Amniotic stem cell (primary cell): ENCODE measurements at regions not wholly inside any gene's neighbourhood (a gene's known extent, or its start where the extent isn't known, plus 50 kb on each side); places are given as distances from the start of the nearest gene placed in this dataset.
"Not testable (repeated sequence)": the region's sequence is repeated elsewhere in the genome, so short reads cannot be mapped to it uniquely, and the experiment has no call there.

Experiments
- DNase-seq: peaks from one replicate; lab custom pipeline; 2025; lab: John Stamatoyannopoulos, UW

- DNase-seq, result no peak
Measured at GRCh38 chr5:85170183-85170582, 785.5 kb upstream of the EDIL3 start.

- no peak for DNase-seq
Measured at GRCh38 chr5:85173469-85173868, 788.8 kb upstream of the EDIL3 start.

- DNase-seq, result no peak
Measured at GRCh38 chr5:85182344-85182743, 797.7 kb upstream of the EDIL3 start.

- DNase-seq, result no peak
Measured at GRCh38 chr5:85204289-85204688, 819.6 kb upstream of the EDIL3 start.

GRCh38 chr5:85205430-85205829, 820.8 kb upstream of the EDIL3 start:
- no peak for DNase-seq

GRCh38 chr5:85225388-85225787, 840.7 kb upstream of the EDIL3 start:
- no peak for DNase-seq

- no peak for DNase-seq
Measured at GRCh38 chr5:85249204-85249603, 864.5 kb upstream of the EDIL3 start.

- no peak for DNase-seq
Measured at GRCh38 chr5:85263125-85263524, 878.4 kb upstream of the EDIL3 start.

- DNase-seq, result no peak
Measured at GRCh38 chr5:85266692-85267091, 882.0 kb upstream of the EDIL3 start.

- no peak for DNase-seq
Measured at GRCh38 chr5:85268194-85268593, 883.5 kb upstream of the EDIL3 start.

- no peak for DNase-seq
Measured at GRCh38 chr5:85278193-85278592, 893.5 kb upstream of the EDIL3 start.

GRCh38 chr5:85288914-85289313, 904.2 kb upstream of the EDIL3 start:
- no peak for DNase-seq

- no peak for DNase-seq
Measured at GRCh38 chr5:85293145-85293785, 908.6 kb upstream of the EDIL3 start.

- no peak for DNase-seq
Measured at GRCh38 chr5:85304524-85304923, 919.8 kb upstream of the EDIL3 start.

- DNase-seq, result no peak
Measured at GRCh38 chr5:85305766-85306165, 921.1 kb upstream of the EDIL3 start.

GRCh38 chr5:85311536-85311935, 926.9 kb upstream of the EDIL3 start:
- DNase-seq, result no peak

GRCh38 chr5:85320495-85320894, 935.8 kb upstream of the EDIL3 start:
- no peak for DNase-seq

- DNase-seq, result no peak
Measured at GRCh38 chr5:85333276-85333675, 948.6 kb upstream of the EDIL3 start.

- no peak for DNase-seq
Measured at GRCh38 chr5:85337435-85337834, 952.8 kb upstream of the EDIL3 start.

- no peak for DNase-seq
Measured at GRCh38 chr5:85340790-85341189, 956.1 kb upstream of the EDIL3 start.

- no peak for DNase-seq
Measured at GRCh38 chr5:85345818-85346217, 961.1 kb upstream of the EDIL3 start.

- DNase-seq, result no peak
Measured at GRCh38 chr5:85357309-85357708, 972.6 kb upstream of the EDIL3 start.

- DNase-seq, result no peak
Measured at GRCh38 chr5:85375525-85375924, 990.8 kb upstream of the EDIL3 start.

GRCh38 chr5:85388770-85389169, 1004.1 kb upstream of the EDIL3 start:
- DNase-seq, result no peak

- DNase-seq, result not testable (repeated sequence)
Measured at GRCh38 chr5:85392309-85392708, 1007.6 kb upstream of the EDIL3 start.
